ENCODE measurements at regions not wholly inside any gene's neighbourhood (a gene's known extent, or its start where the extent isn't known, plus 50 kb on each side); places are given as distances from the start of the nearest gene placed in this dataset.
"Not testable (repeated sequence)": the region's sequence is repeated elsewhere in the genome, so short reads cannot be mapped to it uniquely, and the experiment has no call there.

GRCh38 chr4:81337211-81337610 is 122.2 kb upstream of the PRKG2 start:
- H3K4me1 Mint-ChIP-seq = no peaks in the 10 kb centered on the region
- ChIA-PET CTCF (no interaction called here), POLR2A (no interaction called here)

GRCh38 chr4:81335122-81335912 is 120.3 kb upstream of the PRKG2 start:
- ChIA-PET CTCF (interaction anchor here (0.8 to 1.5 kb wide), 2 partner anchors 16 to 18 kb away, joined by 3 to 5 read pairs; no protein-coding TSS in a partner anchor), POLR2A (no interaction called here)
- no peaks in the 10 kb centered on the region for H3K9me3 Mint-ChIP-seq
- no peak overlapping the region for H3K4me3 Mint-ChIP-seq
- H3K36me3 Mint-ChIP-seq = no peaks in the 10 kb centered on the region
- no peak overlapping the region for H3K4me3 ChIP-seq (ENCODE audit: low read length)
- H3K9me3 ChIP-seq (ENCODE audit: low read length) = no peaks in the 10 kb centered on the region
- no peaks in the 10 kb centered on the region for H3K27me3 ChIP-seq (ENCODE audit: insufficient read depth, low read length, poor library complexity, severe bottlenecking)
- H3K27ac ChIP-seq (ENCODE audit: low read depth, low read length) = no peak overlapping the region
- H3K27ac Mint-ChIP-seq = no peak overlapping the region
- H3K4me1 Mint-ChIP-seq = no peaks in the 10 kb centered on the region
- H3K36me3 ChIP-seq (ENCODE audit: insufficient read depth, low read length) = no peaks in the 10 kb centered on the region
- H3K4me1 ChIP-seq (ENCODE audit: insufficient read depth, low read length) = no peaks in the 10 kb centered on the region
- DNase-seq = no peak
- peaks cover 4 to 5% of the 10 kb centered on the region in 2 donors for H3K27me3 Mint-ChIP-seq

More at GRCh38 chr4:81337211-81337610, 122.2 kb upstream of the PRKG2 start:
- Histone ChIP-seq H3K27me3 (ENCODE audit: insufficient read depth, low read length, poor library complexity, severe bottlenecking) (no peaks in the 10 kb centered on the region), H3K4me1 (ENCODE audit: insufficient read depth, low read length) (no peaks in the 10 kb centered on the region), H3K4me3 (ENCODE audit: low read length) (no peak overlapping the region), H3K27ac (ENCODE audit: low read depth, low read length) (no peak overlapping the region), H3K9me3 (ENCODE audit: low read length) (no peaks in the 10 kb centered on the region), H3K36me3 (ENCODE audit: insufficient read depth, low read length) (no peaks in the 10 kb centered on the region)
- Mint-ChIP-seq H3K27me3 (peaks cover 8 to 9% of the 10 kb centered on the region in 2 donors), H3K27ac (no peak overlapping the region), H3K36me3 (peaks cover 0 to 2% (median 0%) of the 10 kb centered on the region in 3 donors), H3K9me3 (no peaks in the 10 kb centered on the region), H3K4me3 (no peak overlapping the region)
- DNase-seq = no peak

DNA sequence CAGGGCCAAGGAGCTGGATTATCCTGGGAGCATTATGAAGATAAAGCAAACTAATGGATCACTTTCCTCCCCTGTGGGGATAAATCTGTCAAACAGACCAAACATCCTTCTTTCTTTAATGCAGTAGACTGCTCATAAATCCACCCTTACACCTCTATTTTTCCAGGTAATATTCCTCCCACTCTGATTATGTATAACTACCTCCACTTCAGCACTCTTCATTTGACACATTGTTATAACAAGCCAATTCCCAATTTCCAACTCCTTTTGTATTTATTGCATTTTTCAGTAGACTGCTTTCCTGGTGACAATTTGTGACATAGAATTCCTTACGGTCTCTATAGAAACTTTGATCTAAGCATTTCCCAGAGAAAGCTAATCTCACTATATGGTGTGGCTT is 115.0 kb upstream of the PRKG2 start:
- no peaks in the 10 kb centered on the region for H3K9me3 ChIP-seq (ENCODE audit: low read length)
- no peaks in the 10 kb centered on the region for H3K4me1 ChIP-seq (ENCODE audit: insufficient read depth, low read length)
- no peaks in the 10 kb centered on the region for H3K36me3 ChIP-seq (ENCODE audit: insufficient read depth, low read length)
- no peak overlapping the region for H3K4me3 Mint-ChIP-seq
- POLR2A ChIA-PET = no interaction called here
- no peak overlapping the region for H3K27ac Mint-ChIP-seq
- no peaks in the 10 kb centered on the region for H3K4me1 Mint-ChIP-seq
- DNase-seq = no peak
- CTCF ChIA-PET = no interaction called here
- H3K9me3 Mint-ChIP-seq = no peaks in the 10 kb centered on the region
- no peaks in the 10 kb centered on the region for H3K36me3 Mint-ChIP-seq
- H3K4me3 ChIP-seq (ENCODE audit: low read length) = no peak overlapping the region
- no peaks in the 10 kb centered on the region for H3K27me3 ChIP-seq (ENCODE audit: insufficient read depth, low read length, poor library complexity, severe bottlenecking)
- peaks cover under 1 to 3% of the 10 kb centered on the region in 2 donors for H3K27me3 Mint-ChIP-seq
- no peak overlapping the region for H3K27ac ChIP-seq (ENCODE audit: low read depth, low read length)

- H3K9me3 Mint-ChIP-seq = peaks cover 0 to 5% (median 5%) of the 10 kb centered on the region in 5 donors
- H3K4me1 Mint-ChIP-seq = no peaks in the 10 kb centered on the region
- no peak overlapping the region for H3K4me3 ChIP-seq (ENCODE audit: low read length)
- H3K27ac ChIP-seq (ENCODE audit: low read depth, low read length) = no peak overlapping the region
- no peaks in the 10 kb centered on the region for H3K9me3 ChIP-seq (ENCODE audit: low read length)
- H3K4me1 ChIP-seq (ENCODE audit: insufficient read depth, low read length) = no peaks in the 10 kb centered on the region
- peaks cover 7 to 19% of the 10 kb centered on the region in 2 donors for H3K27me3 Mint-ChIP-seq
- H3K27me3 ChIP-seq (ENCODE audit: insufficient read depth, low read length, poor library complexity, severe bottlenecking) = no peaks in the 10 kb centered on the region
- no peaks in the 10 kb centered on the region for H3K36me3 Mint-ChIP-seq
- POLR2A ChIA-PET = no interaction called here
- H3K4me3 Mint-ChIP-seq = no peak overlapping the region
- H3K36me3 ChIP-seq (ENCODE audit: insufficient read depth, low read length) = no peaks in the 10 kb centered on the region
- CTCF ChIA-PET = no interaction called here
- DNase-seq = no peak
- no peak overlapping the region for H3K27ac Mint-ChIP-seq
Observed at GRCh38 chr4:81326581-81326980, 111.6 kb upstream of the PRKG2 start.

- H3K27ac ChIP-seq (ENCODE audit: low read depth, low read length); H3K27me3 ChIP-seq (ENCODE audit: insufficient read depth, low read length, poor library complexity, severe bottlenecking); H3K27ac Mint-ChIP-seq; H3K36me3 ChIP-seq (ENCODE audit: insufficient read depth, low read length); H3K36me3 Mint-ChIP-seq; CTCF ChIA-PET; POLR2A ChIA-PET; H3K4me3 Mint-ChIP-seq; H3K9me3 Mint-ChIP-seq; DNase-seq; H3K9me3 ChIP-seq (ENCODE audit: low read length); H3K4me1 Mint-ChIP-seq; H3K4me1 ChIP-seq (ENCODE audit: insufficient read depth, low read length); H3K4me3 ChIP-seq (ENCODE audit: low read length): not testable (repeated sequence)
- peaks cover 7 to 25% of the 10 kb centered on the region in 2 donors for H3K27me3 Mint-ChIP-seq
Observed at GRCh38 chr4:81324594-81324993, 109.6 kb upstream of the PRKG2 start.

- no peak overlapping the region for H3K4me3 ChIP-seq (ENCODE audit: low read length)
Observed at GRCh38 chr4:81319657-81320056, 104.6 kb upstream of the PRKG2 start.

GRCh38 chr4:81314897-81315470 is 100.0 kb upstream of the PRKG2 start:
- Histone ChIP-seq H3K4me1 (ENCODE audit: insufficient read depth, low read length) (no peaks in the 10 kb centered on the region), H3K27ac (ENCODE audit: low read depth, low read length) (no peak overlapping the region), H3K9me3 (ENCODE audit: low read length) (no peaks in the 10 kb centered on the region), H3K27me3 (ENCODE audit: insufficient read depth, low read length, poor library complexity, severe bottlenecking) (no peaks in the 10 kb centered on the region), H3K36me3 (ENCODE audit: insufficient read depth, low read length) (no peaks in the 10 kb centered on the region), H3K4me3 (ENCODE audit: low read length) (no peak overlapping the region)
- ChIA-PET POLR2A (no interaction called here), CTCF (no interaction called here)
- H3K27me3 Mint-ChIP-seq = peaks cover 0 to 13% of the 10 kb centered on the region in 2 donors
- no peak overlapping the region for H3K4me3 Mint-ChIP-seq
- H3K4me1 Mint-ChIP-seq = peaks cover 0 to 5% (median 0%) of the 10 kb centered on the region in 3 donors
- no peak for DNase-seq
- H3K36me3 Mint-ChIP-seq = no peaks in the 10 kb centered on the region
- H3K27ac Mint-ChIP-seq = no peak overlapping the region
- peaks cover 0 to 4% (median 0%) of the 10 kb centered on the region in 5 donors for H3K9me3 Mint-ChIP-seq

More at GRCh38 chr4:81319657-81320056, 104.6 kb upstream of the PRKG2 start:
- Histone ChIP-seq H3K9me3 (ENCODE audit: low read length) (no peaks in the 10 kb centered on the region), H3K4me1 (ENCODE audit: insufficient read depth, low read length) (no peaks in the 10 kb centered on the region), H3K27me3 (ENCODE audit: insufficient read depth, low read length, poor library complexity, severe bottlenecking) (no peaks in the 10 kb centered on the region), H3K27ac (ENCODE audit: low read depth, low read length) (no peak overlapping the region), H3K36me3 (ENCODE audit: insufficient read depth, low read length) (no peaks in the 10 kb centered on the region)
- ChIA-PET POLR2A (no interaction called here), CTCF (no interaction called here)
- no peak for DNase-seq
- Mint-ChIP-seq H3K4me3 (no peak overlapping the region), H3K27ac (no peak overlapping the region), H3K4me1 (peaks cover 0 to 3% (median 0%) of the 10 kb centered on the region in 3 donors), H3K9me3 (peaks cover 0 to 9% (median 3%) of the 10 kb centered on the region in 5 donors), H3K36me3 (no peaks in the 10 kb centered on the region), H3K27me3 (peaks cover 7 to 30% of the 10 kb centered on the region in 2 donors)

- Histone ChIP-seq H3K36me3 (ENCODE audit: insufficient read depth, low read length) (no peaks in the 10 kb centered on the region), H3K27ac (ENCODE audit: low read depth, low read length) (no peak overlapping the region), H3K27me3 (ENCODE audit: insufficient read depth, low read length, poor library complexity, severe bottlenecking) (no peaks in the 10 kb centered on the region), H3K4me1 (ENCODE audit: insufficient read depth, low read length) (no peaks in the 10 kb centered on the region), H3K4me3 (ENCODE audit: low read length) (no peak overlapping the region), H3K9me3 (ENCODE audit: low read length) (no peaks in the 10 kb centered on the region)
- Mint-ChIP-seq H3K4me3 (no peak overlapping the region), H3K27me3 (peaks cover 0 to 7% of the 10 kb centered on the region in 2 donors), H3K4me1 (peaks cover 0 to 5% (median 0%) of the 10 kb centered on the region in 3 donors), H3K9me3 (peaks cover 0 to 4% (median 0%) of the 10 kb centered on the region in 5 donors), H3K27ac (no peak overlapping the region), H3K36me3 (no peaks in the 10 kb centered on the region)
- CTCF ChIA-PET = no interaction called here
- no peak for DNase-seq
- POLR2A ChIA-PET = no interaction called here
Observed at GRCh38 chr4:81314196-81314896, 99.3 kb upstream of the PRKG2 start.

All from CD8-positive, alpha-beta memory T cell (primary cell).